Central memory CD8-positive, alpha-beta T cell (primary cell): ENCODE measurements at regions not wholly inside any gene's neighbourhood (a gene's known extent, or its start where the extent isn't known, plus 50 kb on each side); places are given as distances from the start of the nearest gene placed in this dataset.

Source experiments
- ATAC-seq: fragments of 150-1000 bp; cut with Tn5 transposase; replicated peaks from 2 replicates; pipeline ENCODE4 v1.10.0; 2022; ENCODE audit warnings: mild to moderate bottlenecking, moderate FRiP score, moderate number of reproducible peaks; ENCODE audit not compliant: poor library complexity, severe bottlenecking; ENCODE audit errors: extremely low read depth
- DNase-seq, 2 donors: peaks; one replicate each; pipeline ENCODE4 v3.0.0; 2021; ENCODE audit warnings: low spot score in 2 of 2
- H3K27ac Mint-ChIP-seq: one replicate; pipeline ENCODE4 v1.8.0; 2022; ENCODE audit warnings: low read depth, mild to moderate bottlenecking, moderate library complexity, mixed read lengths
- H3K27me3 Mint-ChIP-seq: one replicate; pipeline ENCODE4 v1.8.0; 2022; ENCODE audit warnings: mixed read lengths
- H3K36me3 Mint-ChIP-seq: one replicate; pipeline ENCODE4 v1.8.0; 2022; ENCODE audit warnings: mild to moderate bottlenecking, moderate library complexity, mixed read lengths; ENCODE audit not compliant: insufficient read depth
- H3K4me1 Mint-ChIP-seq: one replicate; pipeline ENCODE4 v1.8.0; 2022; ENCODE audit warnings: mixed read lengths
- H3K4me3 Mint-ChIP-seq: one replicate; pipeline ENCODE4 v1.8.0; 2022; ENCODE audit warnings: mild to moderate bottlenecking, moderate library complexity, mixed read lengths
- H3K9me3 Mint-ChIP-seq: one replicate; pipeline ENCODE4 v1.8.0; 2022; ENCODE audit warnings: mixed read lengths

DNA sequence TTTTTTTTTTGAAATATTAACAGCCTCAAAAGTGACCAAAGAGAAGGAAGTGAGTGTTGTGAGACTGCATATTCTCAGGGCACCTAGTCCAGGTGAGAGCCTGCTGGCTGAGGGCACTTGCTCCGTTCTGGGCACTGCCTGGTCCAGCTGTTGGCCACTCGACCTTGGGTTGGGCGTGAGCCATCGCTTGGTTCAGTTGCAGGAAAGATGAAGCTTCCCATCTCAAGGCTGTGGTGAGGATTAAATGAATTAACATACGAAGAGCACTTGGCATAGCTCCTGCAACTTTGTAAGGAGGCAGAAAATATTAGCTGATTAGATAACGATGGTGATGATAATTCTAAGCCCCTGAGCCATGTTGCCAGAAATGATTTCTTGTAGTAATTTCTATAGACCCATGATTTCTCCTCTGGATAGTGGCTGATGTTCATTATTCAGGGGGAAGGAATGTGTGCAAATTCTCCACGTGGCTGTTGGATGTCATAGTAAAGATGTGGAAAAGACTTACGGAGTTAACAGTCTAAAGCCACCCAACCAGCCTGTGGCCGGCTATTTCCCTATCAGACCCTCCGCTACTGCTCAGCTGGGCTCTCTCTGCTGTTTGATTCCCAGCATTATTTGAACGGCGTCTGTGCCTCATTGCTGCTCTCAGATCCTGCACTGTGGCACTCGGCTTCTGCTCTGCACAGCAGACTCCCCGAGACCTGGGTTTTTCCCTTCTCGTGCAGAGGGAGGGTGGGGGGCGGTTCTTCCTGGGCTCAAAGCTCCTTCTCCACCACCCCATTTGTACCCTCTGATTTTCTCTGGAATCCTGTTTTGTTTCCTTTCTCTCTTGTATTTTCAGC, 221.1 kb downstream of the GALR1 start:
- Mint-ChIP-seq H3K4me3 (no peak overlapping the region), H3K9me3 (no peaks in the 10 kb centered on the region), H3K4me1 (no peaks in the 10 kb centered on the region), H3K27ac (no peak overlapping the region), H3K27me3 (peaks cover 59% of the 10 kb centered on the region), H3K36me3 (no peaks in the 10 kb centered on the region)
- no peak for ATAC-seq
- no peak for DNase-seq

DNA sequence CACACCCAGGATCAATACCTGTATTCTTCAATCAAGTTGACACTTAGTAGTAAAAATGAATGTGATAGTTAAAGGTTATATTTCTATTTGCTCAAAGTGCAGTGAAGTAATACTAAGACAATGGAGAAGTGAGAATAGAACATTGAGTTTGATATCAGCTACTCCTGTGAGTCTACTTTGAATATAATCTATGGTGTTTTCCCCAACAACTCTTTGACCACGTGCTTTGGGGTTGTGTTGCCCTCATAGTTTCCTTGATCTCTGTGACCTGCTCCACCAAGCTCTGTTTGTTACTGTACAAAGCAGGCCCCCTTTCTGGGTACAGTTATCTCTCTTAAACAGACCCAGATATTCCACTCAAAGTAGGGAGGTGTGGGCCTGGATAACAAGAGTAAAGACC, 222.9 kb downstream of the GALR1 start:
- peaks cover 50% of the 10 kb centered on the region for H3K27me3 Mint-ChIP-seq
- no peak for ATAC-seq
- no peaks in the 10 kb centered on the region for H3K4me1 Mint-ChIP-seq
- DNase-seq: no peak
- no peak overlapping the region for H3K27ac Mint-ChIP-seq
- H3K9me3 Mint-ChIP-seq: no peaks in the 10 kb centered on the region
- no peaks in the 10 kb centered on the region for H3K36me3 Mint-ChIP-seq
- H3K4me3 Mint-ChIP-seq: no peak overlapping the region

DNA sequence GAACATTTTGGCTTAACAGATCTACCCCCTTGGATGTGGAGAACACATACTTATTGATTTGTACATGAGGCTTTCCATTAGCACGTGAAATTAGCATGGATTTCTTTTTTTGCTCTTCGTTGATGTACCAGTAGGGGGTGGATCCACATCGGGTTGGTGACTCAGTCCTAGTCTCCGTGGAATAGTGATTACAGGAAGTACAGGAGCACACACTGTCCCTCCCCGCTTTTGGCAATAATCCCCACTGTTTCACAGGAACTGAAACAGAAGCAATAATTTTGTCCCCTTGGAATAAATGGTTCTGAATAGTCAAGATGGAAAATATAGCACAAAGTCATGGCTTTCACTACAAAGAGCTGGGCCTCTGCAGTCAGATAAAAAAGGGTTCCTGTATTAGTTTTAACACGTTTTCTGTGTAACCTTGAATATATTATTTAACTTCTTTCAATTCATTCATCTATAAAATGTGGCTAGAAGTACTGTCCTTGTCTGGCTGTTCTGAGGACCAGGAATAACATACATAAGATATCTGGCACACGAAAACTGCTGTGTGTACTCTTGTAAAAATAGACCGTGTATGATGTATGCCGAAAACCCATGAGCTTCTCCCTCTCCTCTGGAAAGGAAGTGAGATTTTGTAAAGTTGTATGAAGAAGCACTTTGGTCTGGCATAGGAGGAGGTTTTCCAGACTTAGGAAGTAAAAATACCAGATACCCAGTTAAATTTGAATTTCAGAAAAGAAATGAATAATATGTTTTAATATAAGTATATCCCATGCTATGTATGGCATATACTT, 229.2 kb downstream of the GALR1 start:
- no peak overlapping the region for H3K4me3 Mint-ChIP-seq
- H3K27ac Mint-ChIP-seq: no peak overlapping the region
- H3K27me3 Mint-ChIP-seq: peaks cover 24% of the 10 kb centered on the region
- ATAC-seq (no peak), DNase-seq (no peak)
- no peaks in the 10 kb centered on the region for H3K9me3 Mint-ChIP-seq
- no peaks in the 10 kb centered on the region for H3K4me1 Mint-ChIP-seq
- no peaks in the 10 kb centered on the region for H3K36me3 Mint-ChIP-seq

DNA sequence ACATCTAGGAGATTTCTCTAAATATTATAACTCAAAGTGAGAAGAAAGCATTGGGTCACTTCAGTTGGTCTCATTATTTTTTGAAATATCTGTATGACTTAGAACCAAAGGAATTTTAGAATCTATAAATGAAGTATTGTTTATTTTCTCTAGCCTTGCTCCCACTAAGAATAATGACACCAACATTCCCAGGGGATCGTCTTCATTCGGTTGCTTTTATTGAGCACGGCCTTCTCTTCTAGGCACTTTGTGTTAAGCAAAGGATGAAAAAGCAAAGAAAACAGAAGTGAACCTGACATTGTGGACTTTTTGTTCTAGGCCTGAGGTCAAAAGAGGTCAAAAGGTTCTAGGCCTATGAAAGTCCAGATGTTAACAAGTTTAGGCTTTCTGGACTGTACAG, 231.9 kb downstream of the GALR1 start:
- no peaks in the 10 kb centered on the region for H3K9me3 Mint-ChIP-seq

DNA sequence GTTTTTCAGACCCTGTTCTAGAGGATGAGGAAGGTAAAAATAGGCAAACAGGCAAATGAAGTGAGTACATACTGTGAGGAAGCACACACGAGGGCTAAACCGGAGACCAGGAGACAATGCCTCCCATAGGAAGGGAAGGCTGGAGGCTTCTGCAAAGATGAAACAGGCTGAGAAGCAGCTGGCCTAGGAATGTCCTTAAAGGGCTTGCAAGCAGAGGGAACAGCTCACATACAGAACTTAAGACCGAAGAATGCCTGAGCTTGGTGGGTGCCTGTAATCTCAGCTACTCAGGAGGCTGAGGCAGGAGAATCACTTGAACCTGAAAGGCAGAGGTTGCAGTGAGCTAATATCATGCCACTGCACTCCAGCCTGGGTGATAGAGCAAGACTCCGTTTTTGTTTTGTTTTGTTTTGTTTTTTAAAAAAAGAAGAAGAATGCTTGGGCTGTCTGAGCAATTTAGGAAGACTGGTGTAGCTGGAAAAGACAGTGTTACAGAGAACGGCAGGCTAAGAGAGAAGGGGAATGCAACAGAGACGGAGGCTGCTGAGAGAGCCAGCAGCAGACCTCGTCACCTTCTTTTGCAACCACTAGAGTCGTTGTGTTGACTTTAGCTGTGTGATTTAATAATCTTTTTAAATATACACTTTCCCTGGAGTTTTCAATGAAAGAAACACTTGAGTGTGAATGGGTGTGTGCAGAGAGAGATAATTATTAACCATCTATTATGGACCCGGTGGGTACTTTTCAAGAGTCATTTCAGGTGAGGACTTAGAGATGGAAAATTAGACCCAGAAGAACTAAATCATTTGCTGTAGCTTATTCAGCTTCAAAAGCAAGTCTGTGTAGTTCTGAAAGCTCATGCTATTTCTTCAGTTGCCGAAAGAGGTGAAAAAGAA, 232.8 kb downstream of the GALR1 start:
- H3K36me3 Mint-ChIP-seq: peaks cover 3% of the 10 kb centered on the region
- no peak for ATAC-seq
- peaks cover 33% of the 10 kb centered on the region for H3K27me3 Mint-ChIP-seq
- no peak for DNase-seq
- no peaks in the 10 kb centered on the region for H3K9me3 Mint-ChIP-seq
- no peaks in the 10 kb centered on the region for H3K4me1 Mint-ChIP-seq
- H3K27ac Mint-ChIP-seq: no peak overlapping the region
- H3K4me3 Mint-ChIP-seq: no peak overlapping the region

More for the DNA sequence above, 231.9 kb downstream of the GALR1 start:
- no peak for ATAC-seq
- Mint-ChIP-seq H3K4me3 (no peak overlapping the region), H3K4me1 (no peaks in the 10 kb centered on the region), H3K27me3 (peaks cover 29% of the 10 kb centered on the region), H3K36me3 (peaks cover 3% of the 10 kb centered on the region), H3K27ac (no peak overlapping the region)
- no peak for DNase-seq

DNA sequence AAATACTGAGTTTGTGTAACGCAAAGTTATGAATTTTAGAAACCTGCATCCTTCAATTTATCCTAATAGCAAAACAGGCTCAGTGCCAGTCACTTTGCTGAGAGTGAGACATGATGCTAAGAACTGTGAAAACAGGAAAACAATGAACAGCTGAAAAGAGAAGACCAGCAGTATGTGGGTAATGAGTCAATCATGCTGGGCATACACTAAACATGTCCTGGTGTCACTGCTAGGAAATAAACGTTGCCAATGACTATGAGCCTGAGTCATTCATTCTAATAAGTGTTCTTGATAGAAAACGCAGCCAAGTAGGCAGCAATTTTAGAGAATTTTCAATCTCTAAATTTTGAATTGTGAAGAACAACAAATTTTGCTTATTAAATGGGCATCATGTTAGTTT, 237.3 kb downstream of the GALR1 start:
- Mint-ChIP-seq H3K27me3 (peaks cover 51% of the 10 kb centered on the region), H3K9me3 (no peaks in the 10 kb centered on the region), H3K4me3 (no peak overlapping the region), H3K27ac (no peak overlapping the region), H3K36me3 (peaks cover 3% of the 10 kb centered on the region), H3K4me1 (no peaks in the 10 kb centered on the region)
- ATAC-seq (no peak), DNase-seq (no peak)

DNA sequence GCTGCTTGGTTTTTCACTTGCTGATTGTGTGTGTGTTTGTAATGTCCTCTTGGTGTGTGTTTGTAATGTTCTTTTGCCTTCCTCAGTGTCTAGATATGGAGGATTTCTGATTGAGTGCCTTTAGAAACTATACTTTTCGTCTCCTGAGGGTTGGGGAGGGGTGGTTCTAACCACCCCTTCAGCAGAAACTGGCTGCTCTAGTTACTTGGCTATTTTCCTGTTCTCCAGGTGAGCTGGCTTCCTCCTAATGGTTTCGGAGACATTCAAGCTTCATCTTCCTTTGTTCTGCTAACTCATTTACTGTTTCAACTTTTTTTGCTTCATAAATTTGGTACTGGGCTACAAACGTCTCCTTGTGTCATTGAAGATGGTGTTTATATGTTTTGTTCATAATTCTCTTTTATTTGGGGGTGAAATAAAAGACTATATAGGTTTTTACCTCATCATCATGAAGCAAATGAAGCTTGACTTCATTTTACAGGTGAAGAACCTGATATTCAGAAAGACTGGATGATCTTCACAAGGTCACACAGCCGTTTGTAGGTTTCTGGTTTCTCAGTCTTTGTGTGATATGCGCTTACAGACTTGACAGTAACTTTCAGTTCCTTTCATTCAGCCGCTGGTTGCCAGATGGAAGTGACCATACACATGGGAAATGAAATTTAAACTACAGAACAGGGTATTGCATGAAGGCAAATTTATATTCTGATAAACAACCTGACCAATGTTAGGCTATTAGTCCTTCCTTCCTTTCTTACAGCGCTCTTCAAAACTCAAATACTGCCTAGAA, 238.5 kb downstream of the GALR1 start:
- ATAC-seq: no peak
- no peaks in the 10 kb centered on the region for H3K9me3 Mint-ChIP-seq

DNA sequence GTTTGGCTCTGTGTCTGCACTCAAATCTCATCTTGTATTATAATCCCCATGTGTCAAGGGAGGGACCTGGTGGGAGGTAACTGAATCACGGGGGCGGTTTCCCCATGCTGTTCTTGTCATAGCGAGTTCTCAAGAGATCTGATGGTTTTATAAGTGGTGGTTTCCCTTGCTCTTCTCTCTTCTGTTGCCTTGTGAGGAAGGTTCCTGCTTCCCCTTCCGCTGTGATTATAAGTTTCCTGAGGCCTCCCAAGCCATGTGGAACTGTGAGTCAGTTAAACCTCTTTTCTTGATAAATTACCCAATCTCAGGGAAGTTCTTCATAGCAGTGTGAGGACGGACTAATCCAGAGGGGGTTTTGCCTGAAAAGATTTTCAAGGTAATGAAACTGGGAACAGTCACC, 245.4 kb downstream of the GALR1 start:
- DNase-seq: no peak
- no peak overlapping the region for H3K4me3 Mint-ChIP-seq
- ATAC-seq: no peak

More for the DNA sequence above, 238.5 kb downstream of the GALR1 start:
- H3K27me3 Mint-ChIP-seq: peaks cover 62% of the 10 kb centered on the region
- no peaks in the 10 kb centered on the region for H3K4me1 Mint-ChIP-seq
- H3K27ac Mint-ChIP-seq: no peak overlapping the region
- DNase-seq: no peak
- peaks cover 3% of the 10 kb centered on the region for H3K36me3 Mint-ChIP-seq
- no peak overlapping the region for H3K4me3 Mint-ChIP-seq

DNA sequence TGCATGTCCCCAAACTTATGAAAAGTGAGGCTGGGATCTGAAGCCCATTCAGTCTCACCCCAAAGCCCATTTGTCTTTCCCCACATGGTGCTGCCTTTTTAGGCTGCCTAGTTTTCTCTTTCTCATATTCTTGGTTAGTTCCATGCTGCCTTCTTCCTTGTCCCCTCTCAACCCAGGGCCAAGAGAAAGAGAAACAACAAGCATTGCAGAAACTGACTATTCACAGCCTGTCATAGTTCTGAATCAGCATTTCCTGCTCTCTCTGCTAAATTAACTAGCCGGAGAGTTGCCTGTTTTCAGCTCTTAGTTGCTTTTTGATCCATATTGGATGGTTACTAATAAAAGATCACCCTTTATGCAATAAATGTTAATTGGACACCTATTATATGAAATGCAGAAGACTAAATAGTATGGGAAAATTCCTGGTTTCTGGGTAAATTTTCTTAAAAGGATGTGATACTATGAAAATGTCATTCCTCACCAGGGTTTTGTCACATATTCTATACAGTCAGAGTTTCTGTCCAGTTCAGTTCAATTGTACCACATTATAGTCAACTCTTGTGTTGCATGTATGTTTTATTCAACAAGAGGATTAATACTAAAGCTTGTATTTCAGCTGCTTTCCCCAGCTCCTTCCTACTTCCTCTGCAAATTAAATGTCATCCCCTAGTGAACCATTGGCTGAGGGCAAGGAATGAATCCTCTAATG, 246.5 kb downstream of the GALR1 start:
- ATAC-seq (no peak), DNase-seq (no peak)
- no peaks in the 10 kb centered on the region for H3K36me3 Mint-ChIP-seq
- peaks cover 48% of the 10 kb centered on the region for H3K27me3 Mint-ChIP-seq
- H3K9me3 Mint-ChIP-seq: no peaks in the 10 kb centered on the region
- no peaks in the 10 kb centered on the region for H3K4me1 Mint-ChIP-seq
- H3K4me3 Mint-ChIP-seq: no peak overlapping the region
- no peak overlapping the region for H3K27ac Mint-ChIP-seq

More for the DNA sequence above, 245.4 kb downstream of the GALR1 start:
- Mint-ChIP-seq H3K27ac (no peak overlapping the region), H3K9me3 (no peaks in the 10 kb centered on the region), H3K27me3 (peaks cover 48% of the 10 kb centered on the region), H3K36me3 (no peaks in the 10 kb centered on the region), H3K4me1 (no peaks in the 10 kb centered on the region)

DNA sequence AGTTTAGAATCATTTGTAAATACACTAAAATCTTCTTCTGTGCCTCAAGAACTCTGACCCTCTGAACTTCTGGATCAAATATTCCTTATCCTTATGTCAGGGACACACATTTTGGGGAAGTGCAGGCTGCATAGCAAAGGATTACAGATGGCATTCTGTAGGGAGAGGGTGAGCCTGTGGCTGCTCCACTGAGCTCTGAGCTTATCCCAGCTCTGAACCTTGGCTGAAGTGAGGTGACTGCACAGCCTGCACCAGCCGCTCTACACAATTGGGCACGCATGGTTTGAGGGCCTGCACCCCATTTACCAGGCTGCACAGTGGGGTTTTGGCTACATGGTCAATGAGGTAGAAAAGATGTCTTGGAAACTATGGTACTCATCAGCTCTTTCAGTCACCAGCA, 251.6 kb downstream of the GALR1 start:
- Mint-ChIP-seq H3K4me3 (no peak overlapping the region), H3K4me1 (no peaks in the 10 kb centered on the region), H3K9me3 (no peaks in the 10 kb centered on the region), H3K36me3 (no peaks in the 10 kb centered on the region), H3K27me3 (peaks cover 43% of the 10 kb centered on the region), H3K27ac (no peak overlapping the region)
- ATAC-seq: no peak
- no peak for DNase-seq

DNA sequence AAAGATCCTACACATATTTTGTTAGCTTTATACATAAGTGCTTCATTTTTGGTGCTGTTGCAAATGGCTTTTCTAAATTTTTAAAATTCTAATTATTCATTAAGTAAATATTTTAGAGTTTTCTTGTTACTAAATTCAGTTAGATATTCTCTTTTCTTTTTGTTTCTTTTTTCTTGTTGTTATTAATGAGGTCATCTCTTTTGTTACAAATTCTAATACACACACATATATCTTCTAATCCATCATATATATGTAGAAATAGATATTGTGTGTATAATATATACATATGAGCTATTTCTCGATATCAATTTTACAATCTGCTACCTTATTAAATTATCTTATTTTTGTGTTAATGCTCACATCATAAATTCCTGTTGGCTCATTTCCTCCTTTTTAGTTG, 255.9 kb downstream of the GALR1 start:
- H3K36me3 Mint-ChIP-seq: no peaks in the 10 kb centered on the region
- peaks cover 35% of the 10 kb centered on the region for H3K27me3 Mint-ChIP-seq
- no peak overlapping the region for H3K4me3 Mint-ChIP-seq
- no peak overlapping the region for H3K27ac Mint-ChIP-seq
- no peaks in the 10 kb centered on the region for H3K9me3 Mint-ChIP-seq
- no peaks in the 10 kb centered on the region for H3K4me1 Mint-ChIP-seq
- DNase-seq: no peak
- no peak for ATAC-seq
